ENCODE measurements at regions not wholly inside any gene's neighbourhood (a gene's known extent, or its start where the extent isn't known, plus 50 kb on each side); places are given as distances from the start of the nearest gene placed in this dataset.
"Not testable (repeated sequence)": the region's sequence is repeated elsewhere in the genome, so short reads cannot be mapped to it uniquely, and the experiment has no call there.

- TF ChIP-seq Cebpa-rat (IDR thresholded peaks at IDR 0.05) = no peak
Measured at GRCh38 chr13:80072231-80072630, 268.7 kb downstream of the SPRY2 start.

GRCh38 chr13:80070024-80070703, 270.8 kb downstream of the SPRY2 start:
- Histone ChIP-seq H3K27me3 (no peaks in the 10 kb centered on the region), H3K4me3 (no peak overlapping the region), H3K27ac (no peak overlapping the region), H4K20me1 (no peaks in the 10 kb centered on the region), H3K4me1 (peaks cover 0 to 6% (median 2%) of the 10 kb centered on the region in 10 experiments; a peak in 5 of 20 replicates), H3K36me3 (no peaks in the 10 kb centered on the region), H3K4me2 (no peak overlapping the region), H3K9ac (no peak overlapping the region), H3K9me3 (replicated peaks in 1 of 11) (peaks cover 0 to 18% (median 7%) of the 10 kb centered on the region in 11 experiments; a peak in 12 of 22 replicates)
- TF ChIP-seq Cebpa-rat (IDR thresholded peaks at IDR 0.05) = no peak

More at GRCh38 chr13:80072231-80072630, 268.7 kb downstream of the SPRY2 start:
- H3K4me3 ChIP-seq = no peak overlapping the region
- no peak overlapping the region for H3K4me2 ChIP-seq
- H3K27ac ChIP-seq = no peak overlapping the region
- H3K9ac ChIP-seq = no peak overlapping the region
- H4K20me1 ChIP-seq = no peaks in the 10 kb centered on the region
- no peaks in the 10 kb centered on the region for H3K27me3 ChIP-seq
- H3K4me1 ChIP-seq = peaks cover 0 to 6% (median 2%) of the 10 kb centered on the region in 10 experiments; a peak in 5 of 20 replicates
- H3K9me3 ChIP-seq (replicated peaks in 1 of 11) = peaks cover 0 to 12% (median 6%) of the 10 kb centered on the region in 11 experiments; a peak in 13 of 22 replicates
- no peaks in the 10 kb centered on the region for H3K36me3 ChIP-seq

DNA sequence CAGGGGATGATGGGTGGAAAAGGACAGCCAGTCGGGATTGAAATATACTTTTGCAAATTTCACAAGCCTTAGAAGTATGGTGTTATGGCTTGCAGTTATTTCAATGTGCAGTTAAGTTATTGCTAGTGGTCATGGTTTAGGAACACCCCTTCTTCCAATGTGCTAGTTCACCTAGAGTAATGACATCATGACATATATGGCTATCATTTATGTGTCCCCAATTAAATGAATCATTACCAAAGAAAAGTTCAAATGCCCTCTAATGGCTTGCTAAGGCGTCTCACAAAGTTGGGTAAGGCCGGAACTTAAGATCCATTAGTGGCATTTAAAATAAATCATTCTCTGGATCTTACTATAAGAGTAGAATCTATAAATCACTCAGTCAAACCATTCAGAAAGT, 271.6 kb downstream of the SPRY2 start:
- no peak for TF ChIP-seq Cebpa-rat (IDR thresholded peaks at IDR 0.05)
- no peaks in the 10 kb centered on the region for H3K4me1 ChIP-seq

GRCh38 chr13:80065996-80066395, 274.9 kb downstream of the SPRY2 start:
- Histone ChIP-seq H3K9me3 (replicated peaks in 1 of 11) (peaks cover 0 to 9% (median 0%) of the 10 kb centered on the region in 11 experiments; a peak in 7 of 22 replicates), H3K4me2 (no peak overlapping the region), H3K36me3 (no peaks in the 10 kb centered on the region), H3K9ac (no peak overlapping the region), H3K4me1 (no peaks in the 10 kb centered on the region), H3K27ac (no peak overlapping the region), H4K20me1 (no peaks in the 10 kb centered on the region), H3K27me3 (no peaks in the 10 kb centered on the region), H3K4me3 (no peak overlapping the region)
- no peak for TF ChIP-seq Cebpa-rat (IDR thresholded peaks at IDR 0.05)

More for the DNA sequence above, 271.6 kb downstream of the SPRY2 start:
- no peak overlapping the region for H3K4me3 ChIP-seq
- H3K9me3 ChIP-seq (replicated peaks in 1 of 11) = peaks cover 0 to 13% (median 4%) of the 10 kb centered on the region in 11 experiments; a peak in 12 of 22 replicates
- H3K9ac ChIP-seq = no peak overlapping the region
- no peaks in the 10 kb centered on the region for H4K20me1 ChIP-seq
- no peak overlapping the region for H3K4me2 ChIP-seq
- H3K36me3 ChIP-seq = no peaks in the 10 kb centered on the region
- H3K27me3 ChIP-seq = no peaks in the 10 kb centered on the region
- H3K27ac ChIP-seq = no peak overlapping the region

DNA sequence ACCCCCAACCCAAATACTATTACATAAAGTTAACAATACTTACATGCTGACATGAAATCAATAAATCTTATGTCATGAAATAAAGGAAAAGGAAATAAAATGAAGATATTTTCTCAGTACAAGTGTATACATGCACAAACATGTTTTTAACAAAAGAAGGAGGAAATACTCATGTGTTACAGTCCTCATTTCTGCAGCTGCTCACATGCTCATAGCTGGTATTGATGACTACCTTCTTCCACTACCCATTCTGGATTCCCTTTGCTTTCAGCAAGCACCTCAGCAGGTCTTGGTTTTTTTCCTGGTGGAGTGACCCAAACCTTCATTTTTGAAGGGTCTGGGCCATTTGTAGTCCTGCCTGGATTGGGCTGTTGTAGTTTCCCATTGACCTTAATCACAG, 278.5 kb downstream of the SPRY2 start:
- not testable (repeated sequence) for H3K27ac ChIP-seq, H3K36me3 ChIP-seq, H3K4me2 ChIP-seq, H3K27me3 ChIP-seq, H3K9ac ChIP-seq, H3K4me1 ChIP-seq, H4K20me1 ChIP-seq, H3K4me3 ChIP-seq
- H3K9me3 ChIP-seq (replicated peaks in 1 of 11) = peaks cover 0 to 15% (median 5%) of the 10 kb centered on the region in 11 experiments; a peak in 8 of 22 replicates

- Histone ChIP-seq H3K4me1 (no peaks in the 10 kb centered on the region; a peak in 1 of 20 replicates), H3K4me3 (no peak overlapping the region), H3K27me3 (no peaks in the 10 kb centered on the region), H3K9me3 (replicated peaks in 1 of 11) (peaks cover 0 to 8% (median 0%) of the 10 kb centered on the region in 11 experiments; a peak in 3 of 22 replicates), H3K27ac (no peak overlapping the region), H3K9ac (no peak overlapping the region), H4K20me1 (no peaks in the 10 kb centered on the region), H3K36me3 (no peaks in the 10 kb centered on the region), H3K4me2 (no peak overlapping the region)
- TF ChIP-seq Cebpa-rat (IDR thresholded peaks at IDR 0.05) = no peak
Measured at GRCh38 chr13:80059789-80060188, 281.1 kb downstream of the SPRY2 start.

DNA sequence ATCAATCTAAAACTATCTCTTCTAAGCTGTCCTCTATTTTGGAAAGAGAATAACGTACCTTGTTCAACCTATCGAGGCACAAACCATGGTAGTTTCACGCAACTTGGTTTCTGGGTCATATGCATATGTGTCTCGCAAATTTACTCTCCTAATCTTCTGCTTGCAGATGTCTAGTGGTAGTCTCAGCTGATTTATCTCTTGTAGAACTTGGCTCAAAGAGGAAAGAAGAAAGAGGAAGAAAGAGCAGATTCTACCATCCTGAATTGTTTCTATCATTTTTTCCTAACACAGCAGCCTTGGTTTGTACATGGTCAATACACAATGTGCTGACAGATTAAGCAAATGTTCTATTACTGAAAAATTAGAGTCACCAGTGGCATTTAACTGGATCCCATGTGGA, 282.3 kb downstream of the SPRY2 start:
- Histone ChIP-seq H3K36me3 (no peaks in the 10 kb centered on the region), H3K27ac (no peak overlapping the region), H3K9me3 (replicated peaks in 1 of 11) (peaks cover 0 to 14% (median 6%) of the 10 kb centered on the region in 11 experiments; a peak in 13 of 22 replicates), H3K9ac (no peak overlapping the region), H4K20me1 (no peaks in the 10 kb centered on the region), H3K27me3 (no peaks in the 10 kb centered on the region), H3K4me3 (no peak overlapping the region), H3K4me2 (no peak overlapping the region), H3K4me1 (no peaks in the 10 kb centered on the region; a peak in 1 of 20 replicates)
- no peak for TF ChIP-seq Cebpa-rat (IDR thresholded peaks at IDR 0.05)

- no peak overlapping the region for H3K4me3 ChIP-seq
- no peaks in the 10 kb centered on the region for H3K36me3 ChIP-seq
- H3K27ac ChIP-seq = no peak overlapping the region
- H3K9ac ChIP-seq = no peak overlapping the region
- H4K20me1 ChIP-seq = no peaks in the 10 kb centered on the region
- peaks cover 0 to 9% (median 5%) of the 10 kb centered on the region in 10 experiments; a peak in 13 of 20 replicates for H3K4me1 ChIP-seq
- no peaks in the 10 kb centered on the region for H3K27me3 ChIP-seq
- TF ChIP-seq Cebpa-rat (IDR thresholded peaks at IDR 0.05) = no peak
- peaks cover 10 to 29% (median 13%) of the 10 kb centered on the region in 11 experiments; a peak in 19 of 22 replicates for H3K9me3 ChIP-seq (replicated peaks in 1 of 11)
- no peak overlapping the region for H3K4me2 ChIP-seq
Measured at GRCh38 chr13:80055847-80056246, 285.1 kb downstream of the SPRY2 start.

DNA sequence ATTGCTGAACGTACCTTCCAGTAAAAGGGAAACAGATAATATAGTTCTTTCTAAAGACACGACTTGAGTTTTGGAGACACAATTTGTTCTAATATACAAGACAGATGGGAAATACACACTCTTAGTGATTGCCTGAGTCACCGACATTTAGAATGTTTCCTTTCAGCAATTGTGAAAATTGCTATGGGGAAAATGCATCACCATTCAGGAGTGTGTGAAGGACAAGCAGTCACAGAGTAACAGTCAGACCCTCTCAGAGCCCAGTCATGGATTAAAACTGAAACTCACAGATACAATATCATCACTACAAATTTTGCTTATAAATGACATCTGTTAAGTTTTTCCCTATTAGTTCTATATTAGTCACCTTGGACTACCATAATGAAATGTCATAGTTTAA, 286.1 kb downstream of the SPRY2 start:
- no peak overlapping the region for H3K27ac ChIP-seq
- H3K4me1 ChIP-seq = peaks cover 7 to 20% (median 16%) of the 10 kb centered on the region in 10 experiments
- no peak overlapping the region for H3K9ac ChIP-seq
- H3K9me3 ChIP-seq (replicated peaks in 1 of 11) = peaks cover 10 to 24% (median 13%) of the 10 kb centered on the region in 11 experiments; a peak in 19 of 22 replicates
- no peak overlapping the region for H3K4me2 ChIP-seq
- no peaks in the 10 kb centered on the region for H3K27me3 ChIP-seq
- no peak overlapping the region for H3K4me3 ChIP-seq
- no peaks in the 10 kb centered on the region for H4K20me1 ChIP-seq
- H3K36me3 ChIP-seq = no peaks in the 10 kb centered on the region
- no peak for TF ChIP-seq Cebpa-rat (IDR thresholded peaks at IDR 0.05)

DNA sequence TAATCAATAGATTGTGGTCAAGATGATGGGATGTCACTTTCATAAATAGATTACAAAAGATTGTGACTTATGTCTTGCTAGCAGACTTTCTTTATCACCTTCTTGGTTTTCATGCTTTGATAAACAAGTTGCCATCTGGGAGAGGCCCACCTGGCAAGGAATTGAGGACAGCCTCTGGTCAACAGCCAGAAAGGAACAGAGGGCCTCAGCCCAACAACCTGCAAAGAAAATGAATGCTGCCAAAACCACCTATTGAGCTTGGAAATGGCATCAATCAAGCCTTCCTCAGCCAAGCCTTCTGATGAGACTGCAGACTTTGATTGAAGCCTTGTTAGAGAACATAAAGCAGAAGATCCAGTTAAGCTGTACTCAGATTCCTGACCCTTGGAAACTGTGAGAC, 288.6 kb downstream of the SPRY2 start:
- Histone ChIP-seq H4K20me1 (no peaks in the 10 kb centered on the region), H3K27me3 (peaks cover 0 to 5% (median 0%) of the 10 kb centered on the region in 11 experiments; a peak in 3 of 22 replicates), H3K36me3 (no peaks in the 10 kb centered on the region), H3K4me3 (no peak overlapping the region), H3K27ac (no peak overlapping the region), H3K4me1 (peaks cover 27 to 45% (median 39%) of the 10 kb centered on the region in 10 experiments), H3K4me2 (no peak overlapping the region; a peak in 1 of 22 replicates), H3K9me3 (replicated peaks in 1 of 11) (peaks cover 10 to 22% (median 13%) of the 10 kb centered on the region in 11 experiments; a peak in 19 of 22 replicates), H3K9ac (no peak overlapping the region)
- TF ChIP-seq Cebpa-rat (IDR thresholded peaks at IDR 0.05) = no peak

Data from BLaER1 treated with 17β-estradiol and CSF1 and Interleukin-3, amounts not matched to agents 10 nM and 100 nM (cell line).